Gastrocnemius medialis (tissue), 4 donors: ENCODE measurements at regions not wholly inside any gene's neighbourhood (a gene's known extent, or its start where the extent isn't known, plus 50 kb on each side); places are given as distances from the start of the nearest gene placed in this dataset.

Source experiments
- ATAC-seq, 2 donors: fragments of 150-250 bp; one replicate each; pipeline ENCODE4 v1.9.1; 2016
- DNase-seq, 2 donors: peaks; one replicate each; pipeline ENCODE4 v3.0.0-alpha.2; 2019
- H3K27ac ChIP-seq, 4 donors: fragments of 200-600 bp; sonication (generic); 1 replicate in 1 of 4; 2 replicates in 3 of 4; pipeline ENCODE4 v1.5.1; 2016 to 2018; ENCODE audit warnings: mild to moderate bottlenecking in 2 of 4, moderate library complexity in 1 of 4
- H3K27me3 ChIP-seq, 3 donors: fragments of 200-600 bp; sonication (generic) in 2 of 3; 1 replicate in 1 of 3; 2 replicates in 2 of 3; pipeline versions ENCODE4 v1.5.1 to v1.6.0; 2016 to 2019; ENCODE audit warnings: mild to moderate bottlenecking in 1 of 3, moderate library complexity in 1 of 3
- H3K36me3 ChIP-seq, 2 donors: fragments of 200-600 bp; sonication (generic) in 1 of 2; one replicate each; pipeline ENCODE4 v1.5.1; 2017 to 2018
- H3K4me1 ChIP-seq, 2 donors: fragments of 200-600 bp; sonication (generic) in 1 of 2; one replicate each; pipeline ENCODE4 v1.5.1; 2016 to 2017; ENCODE audit warnings: mild to moderate bottlenecking in 2 of 2
- H3K4me3 ChIP-seq, 4 donors: fragments of 200-600 bp; sonication (generic) in 3 of 4; 1 replicate in 1 of 4; 2 replicates in 3 of 4; pipeline ENCODE4 v1.5.1; 2016 to 2019; ENCODE audit warnings: mild to moderate bottlenecking in 2 of 4
- H3K9me3 ChIP-seq, 3 donors: fragments of 200-600 bp; sonication (generic) in 2 of 3; 1 replicate in 1 of 3; 2 replicates in 2 of 3; pipeline ENCODE4 v1.5.1; 2016 to 2019
- CTCF ChIP-seq, 5 experiments: fragments of 450-650 bp in 3 of 5; fragments of 200-600 bp in 2 of 5; sonication (generic) in 2 of 5; IDR thresholded peaks in 4 of 5; conservative IDR thresholded peaks in 1 of 5; 1 replicate in 4 of 5; 2 replicates in 1 of 5; pipeline ENCODE4 v1.5.1; 2016 to 2019; ENCODE audit warnings: antibody characterized with exemption in 5 of 5, mild to moderate bottlenecking in 3 of 5, moderate library complexity in 3 of 5
- POLR2A ChIP-seq, 2 donors: fragments of 450-650 bp; IDR thresholded peaks; one replicate each; pipeline ENCODE4 v1.6.1; 2017; ENCODE audit warnings: antibody characterized with exemption in 2 of 2, mild to moderate bottlenecking in 2 of 2, moderate library complexity in 2 of 2
- in situ Hi-C, 4 donors: fragments of 200-750 bp; cut with MboI; loops; one replicate each; pipeline versions ENCODE4 v1.15.0 to v1.8.0; 2017; ENCODE audit warnings: low sequenced_read_pairs in 4 of 4
- intact Hi-C: fragments of 100-400 bp; cut with DNase I; formaldehyde crosslinking; loops from one replicate; pipeline ENCODE4 v1.15.1; 2023; ENCODE audit warnings: low total_unique reads

GRCh38 chr7:24138343-24138742 lies 145.6 kb upstream of the NPY start:
- intact Hi-C loops (no loop called here), in situ Hi-C loops (no loop called here)
- TF ChIP-seq CTCF (IDR thresholded peaks at IDR 0.05 in 4 of 5, conservative IDR thresholded peaks at IDR 0.05 in 1 of 5) (no peak), POLR2A (IDR thresholded peaks at IDR 0.05) (no peak)
- no peaks in the 10 kb centered on the region for H3K9me3 ChIP-seq
- no peak overlapping the region for H3K27ac ChIP-seq
- H3K36me3 ChIP-seq = no peaks in the 10 kb centered on the region
- ATAC-seq (no peak), DNase-seq (no peak)
- H3K4me1 ChIP-seq = no peaks in the 10 kb centered on the region
- no peaks in the 10 kb centered on the region for H3K27me3 ChIP-seq
- H3K4me3 ChIP-seq = no peak overlapping the region

- Histone ChIP-seq H3K27ac (no peak overlapping the region), H3K4me3 (no peak overlapping the region), H3K27me3 (no peaks in the 10 kb centered on the region), H3K36me3 (no peaks in the 10 kb centered on the region), H3K4me1 (no peaks in the 10 kb centered on the region), H3K9me3 (no peaks in the 10 kb centered on the region)
- ATAC-seq = no peak
- in situ Hi-C loops = no loop called here
- no peak for DNase-seq
- TF ChIP-seq CTCF (IDR thresholded peaks at IDR 0.05 in 4 of 5, conservative IDR thresholded peaks at IDR 0.05 in 1 of 5) (no peak), POLR2A (IDR thresholded peaks at IDR 0.05) (no peak)
- intact Hi-C loops = no loop called here
Measured at GRCh38 chr7:24140001-24140400, 144.0 kb upstream of the NPY start.

- DNase-seq (no peak), ATAC-seq (no peak)
- Histone ChIP-seq H3K27ac (no peak overlapping the region), H3K36me3 (no peaks in the 10 kb centered on the region), H3K4me1 (no peaks in the 10 kb centered on the region), H3K9me3 (no peaks in the 10 kb centered on the region), H3K4me3 (no peak overlapping the region), H3K27me3 (no peaks in the 10 kb centered on the region)
- in situ Hi-C loops = no loop called here
- intact Hi-C loops = no loop called here
- no peak for TF ChIP-seq POLR2A (IDR thresholded peaks at IDR 0.05)
Measured at GRCh38 chr7:24141874-24142509, 142.0 kb upstream of the NPY start.

- Histone ChIP-seq H3K27ac (no peak overlapping the region), H3K4me1 (no peaks in the 10 kb centered on the region), H3K36me3 (no peaks in the 10 kb centered on the region), H3K4me3 (no peak overlapping the region), H3K9me3 (no peaks in the 10 kb centered on the region), H3K27me3 (no peaks in the 10 kb centered on the region)
- intact Hi-C loops (no loop called here), in situ Hi-C loops (no loop called here)
- ATAC-seq (no peak), DNase-seq (no peak)
- TF ChIP-seq CTCF (IDR thresholded peaks at IDR 0.05 in 4 of 5, conservative IDR thresholded peaks at IDR 0.05 in 1 of 5) (no peak), POLR2A (IDR thresholded peaks at IDR 0.05) (no peak)
Measured at GRCh38 chr7:24143547-24143946, 140.4 kb upstream of the NPY start.

GRCh38 chr7:24151944-24152343 lies 132.0 kb upstream of the NPY start:
- Histone ChIP-seq H3K4me3 (no peak overlapping the region), H3K4me1 (no peaks in the 10 kb centered on the region), H3K9me3 (no peaks in the 10 kb centered on the region), H3K27ac (no peak overlapping the region), H3K36me3 (no peaks in the 10 kb centered on the region), H3K27me3 (no peaks in the 10 kb centered on the region)
- in situ Hi-C loops = no loop called here
- intact Hi-C loops = no loop called here
- no peak for ATAC-seq
- no peak for TF ChIP-seq POLR2A (IDR thresholded peaks at IDR 0.05)
- TF ChIP-seq CTCF (IDR thresholded peaks at IDR 0.05 in 4 of 5, conservative IDR thresholded peaks at IDR 0.05 in 1 of 5) = no peak
- no peak for DNase-seq
